Gastrocnemius medialis (tissue), 4 donors: ENCODE measurements at regions not wholly inside any gene's neighbourhood (a gene's known extent, or its start where the extent isn't known, plus 50 kb on each side); places are given as distances from the start of the nearest gene placed in this dataset.
"Not testable (repeated sequence)": the region's sequence is repeated elsewhere in the genome, so short reads cannot be mapped to it uniquely, and the experiment has no call there.

Experiments used
- ATAC-seq, 2 donors: fragments of 150-250 bp; one replicate each; pipeline ENCODE4 v1.9.1; 2016
- DNase-seq, 2 donors: peaks; one replicate each; pipeline ENCODE4 v3.0.0-alpha.2; 2019
- H3K27ac ChIP-seq, 4 donors: fragments of 200-600 bp; sonication (generic); 1 replicate in 1 of 4; 2 replicates in 3 of 4; pipeline ENCODE4 v1.5.1; 2016 to 2018; ENCODE audit warnings: mild to moderate bottlenecking in 2 of 4, moderate library complexity in 1 of 4
- H3K27me3 ChIP-seq, 3 donors: fragments of 200-600 bp; sonication (generic) in 2 of 3; 1 replicate in 1 of 3; 2 replicates in 2 of 3; pipeline versions ENCODE4 v1.5.1 to v1.6.0; 2016 to 2019; ENCODE audit warnings: mild to moderate bottlenecking in 1 of 3, moderate library complexity in 1 of 3
- H3K36me3 ChIP-seq, 2 donors: fragments of 200-600 bp; sonication (generic) in 1 of 2; one replicate each; pipeline ENCODE4 v1.5.1; 2017 to 2018
- H3K4me1 ChIP-seq, 2 donors: fragments of 200-600 bp; sonication (generic) in 1 of 2; one replicate each; pipeline ENCODE4 v1.5.1; 2016 to 2017; ENCODE audit warnings: mild to moderate bottlenecking in 2 of 2
- H3K4me3 ChIP-seq, 4 donors: fragments of 200-600 bp; sonication (generic) in 3 of 4; 1 replicate in 1 of 4; 2 replicates in 3 of 4; pipeline ENCODE4 v1.5.1; 2016 to 2019; ENCODE audit warnings: mild to moderate bottlenecking in 2 of 4
- H3K9me3 ChIP-seq, 3 donors: fragments of 200-600 bp; sonication (generic) in 2 of 3; 1 replicate in 1 of 3; 2 replicates in 2 of 3; pipeline ENCODE4 v1.5.1; 2016 to 2019
- CTCF ChIP-seq, 5 experiments: fragments of 450-650 bp in 3 of 5; fragments of 200-600 bp in 2 of 5; sonication (generic) in 2 of 5; IDR thresholded peaks in 4 of 5; conservative IDR thresholded peaks in 1 of 5; 1 replicate in 4 of 5; 2 replicates in 1 of 5; pipeline ENCODE4 v1.5.1; 2016 to 2019; ENCODE audit warnings: antibody characterized with exemption in 5 of 5, mild to moderate bottlenecking in 3 of 5, moderate library complexity in 3 of 5
- POLR2A ChIP-seq, 2 donors: fragments of 450-650 bp; IDR thresholded peaks; one replicate each; pipeline ENCODE4 v1.6.1; 2017; ENCODE audit warnings: antibody characterized with exemption in 2 of 2, mild to moderate bottlenecking in 2 of 2, moderate library complexity in 2 of 2
- in situ Hi-C, 4 donors: fragments of 200-750 bp; cut with MboI; loops; one replicate each; pipeline versions ENCODE4 v1.15.0 to v1.8.0; 2017; ENCODE audit warnings: low sequenced_read_pairs in 4 of 4
- intact Hi-C: fragments of 100-400 bp; cut with DNase I; formaldehyde crosslinking; loops from one replicate; pipeline ENCODE4 v1.15.1; 2023; ENCODE audit warnings: low total_unique reads

GRCh38 chrX:116321711-116322110, 114.7 kb upstream of the SLC6A14 start:
- DNase-seq, result no peak
- Histone ChIP-seq H3K27ac (no peak overlapping the region), H3K36me3 (no peaks in the 10 kb centered on the region), H3K4me3 (no peak overlapping the region), H3K4me1 (no peaks in the 10 kb centered on the region), H3K27me3 (no peaks in the 10 kb centered on the region), H3K9me3 (no peaks in the 10 kb centered on the region)
- TF ChIP-seq CTCF (IDR thresholded peaks at IDR 0.05 in 4 of 5, conservative IDR thresholded peaks at IDR 0.05 in 1 of 5), result no peak
- no peak for TF ChIP-seq POLR2A (IDR thresholded peaks at IDR 0.05)
- intact Hi-C loops, result no loop called here
- in situ Hi-C loops, result no loop called here
- ATAC-seq, result no peak

GRCh38 chrX:116332026-116332425, 104.4 kb upstream of the SLC6A14 start:
- H3K9me3 ChIP-seq, in situ Hi-C loops, H3K27ac ChIP-seq, intact Hi-C loops, H3K4me3 ChIP-seq, ATAC-seq, H3K27me3 ChIP-seq, H3K4me1 ChIP-seq, DNase-seq, H3K36me3 ChIP-seq: not testable (repeated sequence)

- H3K9me3 ChIP-seq, intact Hi-C loops, DNase-seq, H3K4me3 ChIP-seq, H3K36me3 ChIP-seq, H3K4me1 ChIP-seq, in situ Hi-C loops, ATAC-seq, H3K27ac ChIP-seq, H3K27me3 ChIP-seq: not testable (repeated sequence)
Observed at GRCh38 chrX:116334797-116335196, 101.6 kb upstream of the SLC6A14 start.

GRCh38 chrX:116339407-116339806, 97.0 kb upstream of the SLC6A14 start:
- in situ Hi-C loops, result no loop called here

GRCh38 chrX:116342903-116343302, 93.5 kb upstream of the SLC6A14 start:
- TF ChIP-seq CTCF (IDR thresholded peaks at IDR 0.05 in 4 of 5, conservative IDR thresholded peaks at IDR 0.05 in 1 of 5) (no peak), POLR2A (IDR thresholded peaks at IDR 0.05) (no peak)
- Histone ChIP-seq H3K36me3 (no peaks in the 10 kb centered on the region), H3K4me1 (no peaks in the 10 kb centered on the region), H3K4me3 (no peak overlapping the region), H3K27ac (no peak overlapping the region), H3K9me3 (no peaks in the 10 kb centered on the region), H3K27me3 (no peaks in the 10 kb centered on the region)
- in situ Hi-C loops, result no loop called here
- no peak for DNase-seq
- ATAC-seq, result no peak
- intact Hi-C loops, result no loop called here

More at GRCh38 chrX:116339407-116339806, 97.0 kb upstream of the SLC6A14 start:
- DNase-seq, result no peak
- H3K27ac ChIP-seq, result no peak overlapping the region
- no peaks in the 10 kb centered on the region for H3K9me3 ChIP-seq
- H3K27me3 ChIP-seq, result no peaks in the 10 kb centered on the region
- no peak overlapping the region for H3K4me3 ChIP-seq
- no peaks in the 10 kb centered on the region for H3K4me1 ChIP-seq
- H3K36me3 ChIP-seq, result no peaks in the 10 kb centered on the region
- TF ChIP-seq POLR2A (IDR thresholded peaks at IDR 0.05), result no peak
- TF ChIP-seq CTCF (IDR thresholded peaks at IDR 0.05 in 4 of 5, conservative IDR thresholded peaks at IDR 0.05 in 1 of 5), result no peak
- intact Hi-C loops, result no loop called here
- no peak for ATAC-seq

- intact Hi-C loops, result no loop called here
- DNase-seq (no peak), ATAC-seq (no peak)
- H3K27ac ChIP-seq, result no peak overlapping the region
- TF ChIP-seq POLR2A (IDR thresholded peaks at IDR 0.05) (no peak), CTCF (IDR thresholded peaks at IDR 0.05 in 4 of 5, conservative IDR thresholded peaks at IDR 0.05 in 1 of 5) (no peak)
- H3K4me3 ChIP-seq, result no peak overlapping the region
- in situ Hi-C loops, result no loop called here
- H3K4me1 ChIP-seq, result no peaks in the 10 kb centered on the region
- H3K36me3 ChIP-seq, result no peaks in the 10 kb centered on the region
- no peaks in the 10 kb centered on the region for H3K27me3 ChIP-seq
- no peaks in the 10 kb centered on the region for H3K9me3 ChIP-seq
Observed at GRCh38 chrX:116345958-116346357, 90.4 kb upstream of the SLC6A14 start.
